ENCODE measurements at regions not wholly inside any gene's neighbourhood (a gene's known extent, or its start where the extent isn't known, plus 50 kb on each side); places are given as distances from the start of the nearest gene placed in this dataset.

- FAIRE-seq (no peak), ATAC-seq (no peak), DNase-seq (no peak)
- H3K4me3 ChIP-seq, result no peak overlapping the region
- intact Hi-C loops (cut with DNase I), result no loop called here
- H3K36me3 ChIP-seq, result no peaks in the 10 kb centered on the region
- 69 to 76% methylated on average over 2 of the region's 2 CpGs for WGBS, 2 donors
- no peaks in the 10 kb centered on the region for H3K4me1 ChIP-seq
- TF ChIP-seq CTCF (IDR thresholded peaks at IDR 0.05), result no peak
- no peak overlapping the region for H3K27ac ChIP-seq
- H3K27me3 ChIP-seq, result no peaks in the 10 kb centered on the region
- H3K9me3 ChIP-seq, result no peaks in the 10 kb centered on the region
Observed at GRCh38 chr1:209023790-209024189, 559.7 kb upstream of the CAMK1G start.

- Histone ChIP-seq H3K27ac (peak overlapping the region in 2 of 4 donors; percentile 75 to 77), H3K36me3 (no peaks in the 10 kb centered on the region), H3K9me3 (no peaks in the 10 kb centered on the region), H3K4me3 (no peak overlapping the region), H3K27me3 (no peaks in the 10 kb centered on the region), H3K4me1 (peaks cover 6 to 16% (median 6%) of the 10 kb centered on the region in 3 donors)
- FAIRE-seq (no peak), ATAC-seq (peak in 3 of 4 donors; percentile 58 to 84 (median 78)), DNase-seq (no peak)
- 81 to 83% methylated on average over 1 of the region's 1 CpG for WGBS, 2 donors
- no peak for TF ChIP-seq CTCF (IDR thresholded peaks at IDR 0.05)
- intact Hi-C loops (cut with DNase I), result no loop called here
Observed at GRCh38 chr1:209029737-209030136, 553.8 kb upstream of the CAMK1G start.

- Histone ChIP-seq H3K27ac (peak overlapping the region; percentile 34 to 77 (median 65)), H3K27me3 (no peaks in the 10 kb centered on the region), H3K9me3 (no peaks in the 10 kb centered on the region), H3K4me1 (peaks cover 6 to 16% (median 6%) of the 10 kb centered on the region in 3 donors), H3K4me3 (no peak overlapping the region), H3K36me3 (no peaks in the 10 kb centered on the region)
- TF ChIP-seq CTCF (IDR thresholded peaks at IDR 0.05), result no peak
- DNase-seq (peak; percentile 69 to 78 (median 74)), FAIRE-seq (no peak), ATAC-seq (peak; percentile 97 to 98 (median 98))
- WGBS, 2 donors, result 17 to 24% methylated on average over 6 of the region's 6 CpGs
- intact Hi-C loops (cut with DNase I), result no loop called here
Observed at GRCh38 chr1:209030454-209031167, 552.9 kb upstream of the CAMK1G start.

GRCh38 chr1:209037064-209037463, 546.5 kb upstream of the CAMK1G start:
- TF ChIP-seq CTCF (IDR thresholded peaks at IDR 0.05), result no peak
- H3K27me3 ChIP-seq, result no peaks in the 10 kb centered on the region
- ATAC-seq, result no peak
- H3K27ac ChIP-seq, result no peak overlapping the region
- no peak for FAIRE-seq
- no peak for DNase-seq
- H3K4me1 ChIP-seq, result peaks cover 0 to 7% (median 0%) of the 10 kb centered on the region in 3 donors
- no peaks in the 10 kb centered on the region for H3K9me3 ChIP-seq
- intact Hi-C loops (cut with DNase I), result no loop called here
- no peak overlapping the region for H3K4me3 ChIP-seq
- WGBS, 2 donors, result 88 to 89% methylated on average over 1 of the region's 1 CpG
- H3K36me3 ChIP-seq, result no peaks in the 10 kb centered on the region

- WGBS, 2 donors, result 32 to 57% methylated on average over 2 of the region's 2 CpGs
- no peak for FAIRE-seq
- Histone ChIP-seq H3K9me3 (no peaks in the 10 kb centered on the region), H3K4me3 (no peak overlapping the region), H3K36me3 (no peaks in the 10 kb centered on the region), H3K4me1 (peaks cover 0 to 7% (median 0%) of the 10 kb centered on the region in 3 donors), H3K27ac (no peak overlapping the region), H3K27me3 (no peaks in the 10 kb centered on the region)
- no peak for TF ChIP-seq CTCF (IDR thresholded peaks at IDR 0.05)
- intact Hi-C loops (cut with DNase I), result no loop called here
- no peak for DNase-seq
- ATAC-seq, result no peak
Observed at GRCh38 chr1:209038316-209038715, 545.2 kb upstream of the CAMK1G start.
